Frontal cortex (tissue), 3 donors: ENCODE measurements at regions not wholly inside any gene's neighbourhood (a gene's known extent, or its start where the extent isn't known, plus 50 kb on each side); places are given as distances from the start of the nearest gene placed in this dataset.

Source experiments
- DNase-seq, 2 donors: peaks; one replicate each; pipeline ENCODE4 v3.0.0; 2012; ENCODE audit warnings: low spot score in 2 of 2
- FAIRE-seq: peaks from 2 replicates; lab custom pipeline; 2012; peaks lifted over from hg19 to GRCh38; lab: Jason Lieb, UNC
- donor health status: control.
- donor health status: control.
- donor health status: control.

- FAIRE-seq (no peak), DNase-seq (no peak)
Measured at GRCh38 chrX:39853417-39854030, 244.2 kb downstream of the BCOR start.

- DNase-seq = no peak
- no peak for FAIRE-seq
Measured at GRCh38 chrX:39854772-39855747, 242.7 kb downstream of the BCOR start.

GRCh38 chrX:39855748-39856129 lies 242.0 kb downstream of the BCOR start:
- no peak for FAIRE-seq
- peak in 1 of 2 donors; percentile 16 for DNase-seq

- FAIRE-seq (no peak), DNase-seq (no peak)
Measured at GRCh38 chrX:39856472-39857121, 241.2 kb downstream of the BCOR start.

GRCh38 chrX:39857780-39858179 lies 240.0 kb downstream of the BCOR start:
- DNase-seq (no peak), FAIRE-seq (no peak)

- FAIRE-seq = no peak
- no peak for DNase-seq
Measured at GRCh38 chrX:39859991-39860861, 237.5 kb downstream of the BCOR start.

- FAIRE-seq = no peak
- no peak for DNase-seq
Measured at GRCh38 chrX:39862963-39863362, 234.8 kb downstream of the BCOR start.

- DNase-seq = no peak
- FAIRE-seq = no peak
Measured at GRCh38 chrX:39866229-39866628, 231.5 kb downstream of the BCOR start.

GRCh38 chrX:39869846-39870601 lies 227.7 kb downstream of the BCOR start:
- FAIRE-seq (no peak), DNase-seq (no peak)

- DNase-seq (no peak), FAIRE-seq (no peak)
Measured at GRCh38 chrX:39871648-39872047, 226.1 kb downstream of the BCOR start.

GRCh38 chrX:39873117-39873516 lies 224.6 kb downstream of the BCOR start:
- FAIRE-seq = no peak
- no peak for DNase-seq

GRCh38 chrX:39874202-39874816 lies 223.4 kb downstream of the BCOR start:
- no peak for FAIRE-seq
- no peak for DNase-seq

GRCh38 chrX:39875834-39876628 lies 221.7 kb downstream of the BCOR start:
- DNase-seq = no peak

GRCh38 chrX:39877905-39878304 lies 219.9 kb downstream of the BCOR start:
- DNase-seq (no peak), FAIRE-seq (no peak)

More at GRCh38 chrX:39875834-39876628, 221.7 kb downstream of the BCOR start:
- FAIRE-seq = no peak

- FAIRE-seq (no peak), DNase-seq (no peak)
Measured at GRCh38 chrX:39883666-39884065, 214.1 kb downstream of the BCOR start.

GRCh38 chrX:39886282-39886681 lies 211.5 kb downstream of the BCOR start:
- DNase-seq = no peak
- no peak for FAIRE-seq

- FAIRE-seq (no peak), DNase-seq (no peak)
Measured at GRCh38 chrX:39888730-39889129, 209.0 kb downstream of the BCOR start.

GRCh38 chrX:39889704-39890103 lies 208.1 kb downstream of the BCOR start:
- no peak for FAIRE-seq

More at GRCh38 chrX:39889704-39890103, 208.1 kb downstream of the BCOR start:
- DNase-seq = no peak
